Kasumi-1 (cell line): ENCODE measurements at regions not wholly inside any gene's neighbourhood (a gene's known extent, or its start where the extent isn't known, plus 50 kb on each side); places are given as distances from the start of the nearest gene placed in this dataset.
"Not testable (repeated sequence)": the region's sequence is repeated elsewhere in the genome, so short reads cannot be mapped to it uniquely, and the experiment has no call there.

ENCODE experiments used
- DNase-seq, 2 experiments: peaks; one replicate each; lab custom pipeline; 2025; lab: John Stamatoyannopoulos, UW

DNA sequence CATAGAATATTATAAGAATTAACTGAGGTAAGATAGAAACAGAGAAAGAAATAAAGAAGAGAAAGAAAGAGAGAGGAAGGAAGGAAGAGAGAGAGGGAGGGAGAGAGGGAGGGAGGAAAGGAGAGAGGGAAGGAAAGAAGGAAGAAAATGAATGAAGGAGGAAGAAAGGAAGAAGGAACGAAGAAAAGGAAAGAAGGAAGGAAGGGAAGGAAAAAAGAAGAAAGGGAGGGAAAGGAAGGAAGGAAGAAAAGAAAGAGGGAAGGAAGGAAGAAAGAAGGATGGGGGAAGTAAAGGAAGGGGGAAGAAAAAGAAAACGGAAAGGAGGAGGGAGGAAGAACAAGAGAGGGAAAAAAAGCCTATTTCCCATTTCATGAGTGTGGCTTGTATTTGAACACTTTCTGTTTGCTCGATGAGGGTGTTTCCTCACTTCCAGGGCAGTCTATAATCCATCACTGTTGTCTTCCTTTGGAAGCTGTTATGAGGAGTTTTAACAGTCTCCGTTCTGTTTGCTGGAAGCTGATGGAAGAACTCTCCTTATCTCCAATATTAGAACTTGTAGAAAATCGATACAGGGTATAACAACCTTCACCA is 402.4 kb downstream of the TMEM114 start:
- DNase-seq = no peak

DNA sequence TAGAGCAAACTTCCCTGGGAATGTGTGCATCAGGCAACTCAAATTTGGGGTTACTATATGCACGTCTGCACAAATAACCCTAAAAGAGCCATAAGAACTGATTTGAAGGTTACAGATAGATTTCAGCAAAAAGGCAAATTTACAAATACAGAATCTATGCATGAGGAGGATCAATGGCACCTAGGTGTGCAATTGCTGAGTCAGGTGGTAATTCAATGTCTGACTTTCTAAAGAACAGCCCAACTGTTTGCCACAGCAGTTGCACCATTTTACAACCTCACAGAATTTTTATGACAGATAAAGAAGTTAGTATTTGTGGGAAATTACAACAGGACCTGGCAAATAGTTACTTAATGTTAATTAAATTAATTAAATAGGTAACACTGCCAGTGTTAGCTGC is 405.5 kb downstream of the TMEM114 start:
- DNase-seq = no peak

- DNase-seq = no peak
Measured at GRCh38 chr16:8183176-8184099, 406.9 kb downstream of the TMEM114 start.

DNA sequence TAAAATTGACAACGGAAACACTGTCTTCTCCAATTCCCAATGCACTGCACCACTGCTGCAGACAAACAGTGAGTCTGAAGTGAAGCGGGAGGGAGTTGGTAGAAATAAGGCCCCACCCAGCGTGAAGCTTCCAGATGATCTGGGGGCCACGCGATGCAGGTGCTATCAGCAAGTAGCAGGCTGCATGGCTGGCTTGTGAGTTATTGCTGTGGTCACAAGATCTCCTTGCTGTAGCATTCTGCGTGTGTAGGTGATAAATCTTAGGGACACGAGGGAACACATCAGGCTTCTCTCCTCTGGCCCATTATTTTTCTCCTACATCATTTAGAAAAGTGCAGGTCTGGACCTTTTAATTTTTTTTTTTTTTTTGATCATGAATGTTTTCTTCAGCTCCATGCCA is 407.6 kb downstream of the TMEM114 start:
- DNase-seq = no peak

DNA sequence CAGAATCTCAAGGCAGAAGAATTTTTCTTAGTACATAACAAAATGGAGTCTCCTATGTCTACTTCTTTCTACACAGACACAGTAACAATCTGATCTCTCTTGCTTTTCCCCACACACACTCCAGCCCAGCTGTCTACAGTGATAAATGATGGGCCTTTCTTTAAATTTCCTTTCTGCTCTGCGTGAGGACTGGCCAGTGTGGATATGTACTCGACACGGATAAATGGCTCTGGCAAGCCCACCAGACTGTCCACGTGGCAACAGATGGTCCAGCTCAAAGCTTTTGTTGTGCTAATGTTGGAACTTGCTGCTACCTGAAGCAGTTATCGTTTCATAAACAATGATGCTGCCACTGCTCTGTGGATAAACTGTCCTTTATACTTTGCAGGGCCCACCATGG is 410.7 kb downstream of the TMEM114 start:
- no peak for DNase-seq

GRCh38 chr16:8178271-8178670 is 412.0 kb downstream of the TMEM114 start:
- DNase-seq = no peak

- DNase-seq = no peak
Measured at GRCh38 chr16:8175411-8175810, 414.9 kb downstream of the TMEM114 start.

- peak; percentile 40 to 55 for DNase-seq
Measured at GRCh38 chr16:8173111-8173644, 417.1 kb downstream of the TMEM114 start.

DNA sequence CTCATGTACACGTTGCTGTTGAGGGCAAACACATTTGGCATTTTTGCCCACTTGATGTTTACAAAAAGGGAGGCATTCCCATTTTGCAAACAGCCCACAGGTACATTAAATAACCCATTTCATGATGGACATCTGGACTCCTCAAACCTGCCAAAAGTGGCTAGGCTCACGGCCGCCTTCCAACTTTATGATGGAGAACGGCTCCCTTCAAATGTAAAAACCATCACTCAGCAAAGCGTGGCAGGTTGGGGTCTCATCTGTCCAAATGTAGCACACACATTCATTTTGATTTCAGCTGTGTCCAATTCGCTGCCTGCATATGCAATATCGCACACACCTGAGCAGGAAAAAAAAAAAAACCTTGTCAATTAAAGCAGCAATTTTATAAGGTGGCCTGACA is 417.8 kb downstream of the TMEM114 start:
- DNase-seq = no peak

- no peak for DNase-seq
Measured at GRCh38 chr16:8168016-8168415, 422.3 kb downstream of the TMEM114 start.

GRCh38 chr16:8167436-8167835 is 422.9 kb downstream of the TMEM114 start:
- DNase-seq = no peak

DNA sequence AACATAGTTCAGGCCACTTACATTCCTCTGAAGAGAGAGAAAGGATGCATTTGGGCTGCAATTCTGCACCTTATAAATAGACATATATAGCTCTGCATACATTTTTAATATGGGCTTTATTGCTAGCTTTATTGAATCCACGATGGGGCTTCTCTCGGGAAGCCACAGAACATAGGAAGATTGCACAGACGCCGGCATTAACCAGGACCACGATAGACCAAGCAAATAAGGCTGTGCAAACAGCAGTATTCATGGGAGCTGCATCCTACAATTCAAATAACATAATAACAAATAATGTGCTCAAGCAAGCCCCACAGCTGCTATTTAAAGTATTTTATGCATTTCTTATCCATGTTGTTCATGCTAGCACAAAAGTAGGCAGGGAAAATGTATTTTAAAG is 432.3 kb downstream of the TMEM114 start:
- no peak for DNase-seq

GRCh38 chr16:8155275-8155674 is 435.0 kb downstream of the TMEM114 start:
- no peak for DNase-seq

- no peak for DNase-seq
Measured at GRCh38 chr16:8146256-8147012, 443.9 kb downstream of the TMEM114 start.

DNA sequence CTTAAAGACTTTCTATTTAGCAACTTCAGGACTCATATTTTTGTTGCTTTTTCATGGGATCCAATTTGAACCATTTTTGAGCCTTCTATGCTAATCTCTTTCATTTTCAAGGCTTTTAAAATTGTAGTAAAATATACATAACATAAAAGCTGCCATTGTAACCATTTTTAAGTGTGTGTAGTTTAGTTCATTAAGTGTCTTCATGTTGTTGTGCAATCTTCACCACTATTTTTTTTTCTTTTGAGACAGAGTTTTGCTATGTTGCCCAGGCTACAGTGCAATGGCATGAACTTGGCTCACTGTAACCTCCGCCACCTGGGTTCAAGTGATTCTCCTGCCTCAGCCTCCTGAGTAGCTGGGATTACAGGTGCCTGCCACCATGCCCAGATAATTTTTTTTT is 451.6 kb downstream of the TMEM114 start:
- DNase-seq = no peak

GRCh38 chr16:8137606-8138005 is 452.7 kb downstream of the TMEM114 start:
- DNase-seq = no peak

DNA sequence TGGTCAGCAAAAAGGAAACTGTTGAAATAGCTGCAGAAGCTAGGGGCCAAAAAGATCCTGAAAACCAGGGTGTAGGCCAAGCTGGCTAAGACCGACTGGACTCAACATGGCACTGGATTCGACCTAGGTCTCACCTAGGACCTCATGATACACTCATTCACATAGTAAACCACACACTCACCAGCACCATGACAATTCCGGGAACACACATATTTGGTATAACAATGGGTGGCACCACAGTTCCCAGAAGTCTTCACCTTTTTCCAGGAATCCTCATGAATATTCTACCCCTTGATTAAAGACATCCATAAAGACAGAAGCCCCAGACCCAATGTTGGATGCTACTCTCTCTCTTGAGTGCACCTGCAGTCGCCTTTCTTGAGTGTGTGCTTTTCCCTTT is 460.1 kb downstream of the TMEM114 start:
- no peak for DNase-seq

GRCh38 chr16:8127070-8127469 is 463.2 kb downstream of the TMEM114 start:
- no peak for DNase-seq

DNA sequence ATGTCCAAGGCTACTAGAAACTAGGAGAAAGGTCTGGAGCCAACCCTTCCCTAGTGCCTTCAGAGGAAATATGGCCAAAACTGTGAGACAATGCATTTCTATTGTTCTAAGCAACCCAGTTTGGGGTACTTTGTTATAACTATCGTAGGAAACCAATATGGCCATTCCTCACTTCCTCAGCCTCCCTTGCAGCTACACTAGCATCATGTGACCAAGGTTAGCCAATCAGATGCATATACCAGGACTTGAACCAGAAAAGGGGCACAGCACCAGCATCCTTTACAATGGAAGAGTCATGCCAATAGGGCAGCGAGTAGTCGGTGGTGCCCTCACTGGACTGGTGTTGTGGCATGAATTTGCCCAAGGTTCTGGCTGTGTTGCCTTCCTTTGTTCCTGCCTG is 464.0 kb downstream of the TMEM114 start:
- no peak for DNase-seq

GRCh38 chr16:8120001-8120400 is 470.3 kb downstream of the TMEM114 start:
- DNase-seq = no peak

DNA sequence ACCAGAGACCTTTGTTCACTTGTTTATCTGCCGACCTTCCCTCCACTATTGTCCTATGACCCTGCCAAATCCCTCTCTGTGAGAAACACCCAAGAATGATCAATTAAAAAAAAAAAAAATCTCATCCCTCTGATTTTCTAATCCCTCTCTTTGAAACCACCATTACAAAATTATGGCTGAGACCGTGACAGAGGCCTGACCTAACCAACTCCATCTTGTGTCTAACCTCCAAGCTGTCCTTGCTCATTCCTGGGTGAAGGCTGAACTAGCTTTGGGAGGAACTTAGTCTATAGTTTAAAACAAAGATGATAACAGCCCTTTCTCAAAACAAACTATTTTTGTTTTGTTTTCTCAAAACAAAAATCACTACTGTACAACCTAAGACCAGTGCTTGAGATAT is 474.5 kb downstream of the TMEM114 start:
- no peak for DNase-seq

DNA sequence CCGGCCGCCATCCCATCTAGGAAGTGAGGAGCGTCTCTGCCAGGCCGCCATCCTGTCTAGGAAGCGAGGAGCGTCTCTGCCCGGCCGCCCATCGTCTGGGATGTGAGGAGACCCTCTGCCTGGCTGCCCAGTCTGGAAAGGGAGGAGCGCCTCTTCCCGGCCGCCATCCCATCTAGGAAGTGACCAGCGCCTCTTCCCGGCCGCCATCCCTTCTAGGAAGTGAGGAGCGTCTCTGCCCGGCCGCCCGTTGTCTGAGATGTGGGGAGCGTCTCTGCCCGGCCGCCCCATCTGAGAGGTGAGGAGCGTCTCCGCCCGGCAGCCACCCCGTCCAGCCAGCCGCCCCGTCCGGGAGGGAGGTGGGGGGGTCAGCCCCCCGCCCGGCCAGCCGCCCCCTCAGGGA is 475.4 kb downstream of the TMEM114 start:
- DNase-seq = not testable (repeated sequence)

- DNase-seq = no peak
Measured at GRCh38 chr16:8113843-8114242, 476.5 kb downstream of the TMEM114 start.
